ENCODE measurements at regions not wholly inside any gene's neighbourhood (a gene's known extent, or its start where the extent isn't known, plus 50 kb on each side); places are given as distances from the start of the nearest gene placed in this dataset.

GRCh38 chr13:63512095-63512494 lies 2096.4 kb upstream of the PCDH20 start (continued):
- TF ChIP-seq, protein P1, sequence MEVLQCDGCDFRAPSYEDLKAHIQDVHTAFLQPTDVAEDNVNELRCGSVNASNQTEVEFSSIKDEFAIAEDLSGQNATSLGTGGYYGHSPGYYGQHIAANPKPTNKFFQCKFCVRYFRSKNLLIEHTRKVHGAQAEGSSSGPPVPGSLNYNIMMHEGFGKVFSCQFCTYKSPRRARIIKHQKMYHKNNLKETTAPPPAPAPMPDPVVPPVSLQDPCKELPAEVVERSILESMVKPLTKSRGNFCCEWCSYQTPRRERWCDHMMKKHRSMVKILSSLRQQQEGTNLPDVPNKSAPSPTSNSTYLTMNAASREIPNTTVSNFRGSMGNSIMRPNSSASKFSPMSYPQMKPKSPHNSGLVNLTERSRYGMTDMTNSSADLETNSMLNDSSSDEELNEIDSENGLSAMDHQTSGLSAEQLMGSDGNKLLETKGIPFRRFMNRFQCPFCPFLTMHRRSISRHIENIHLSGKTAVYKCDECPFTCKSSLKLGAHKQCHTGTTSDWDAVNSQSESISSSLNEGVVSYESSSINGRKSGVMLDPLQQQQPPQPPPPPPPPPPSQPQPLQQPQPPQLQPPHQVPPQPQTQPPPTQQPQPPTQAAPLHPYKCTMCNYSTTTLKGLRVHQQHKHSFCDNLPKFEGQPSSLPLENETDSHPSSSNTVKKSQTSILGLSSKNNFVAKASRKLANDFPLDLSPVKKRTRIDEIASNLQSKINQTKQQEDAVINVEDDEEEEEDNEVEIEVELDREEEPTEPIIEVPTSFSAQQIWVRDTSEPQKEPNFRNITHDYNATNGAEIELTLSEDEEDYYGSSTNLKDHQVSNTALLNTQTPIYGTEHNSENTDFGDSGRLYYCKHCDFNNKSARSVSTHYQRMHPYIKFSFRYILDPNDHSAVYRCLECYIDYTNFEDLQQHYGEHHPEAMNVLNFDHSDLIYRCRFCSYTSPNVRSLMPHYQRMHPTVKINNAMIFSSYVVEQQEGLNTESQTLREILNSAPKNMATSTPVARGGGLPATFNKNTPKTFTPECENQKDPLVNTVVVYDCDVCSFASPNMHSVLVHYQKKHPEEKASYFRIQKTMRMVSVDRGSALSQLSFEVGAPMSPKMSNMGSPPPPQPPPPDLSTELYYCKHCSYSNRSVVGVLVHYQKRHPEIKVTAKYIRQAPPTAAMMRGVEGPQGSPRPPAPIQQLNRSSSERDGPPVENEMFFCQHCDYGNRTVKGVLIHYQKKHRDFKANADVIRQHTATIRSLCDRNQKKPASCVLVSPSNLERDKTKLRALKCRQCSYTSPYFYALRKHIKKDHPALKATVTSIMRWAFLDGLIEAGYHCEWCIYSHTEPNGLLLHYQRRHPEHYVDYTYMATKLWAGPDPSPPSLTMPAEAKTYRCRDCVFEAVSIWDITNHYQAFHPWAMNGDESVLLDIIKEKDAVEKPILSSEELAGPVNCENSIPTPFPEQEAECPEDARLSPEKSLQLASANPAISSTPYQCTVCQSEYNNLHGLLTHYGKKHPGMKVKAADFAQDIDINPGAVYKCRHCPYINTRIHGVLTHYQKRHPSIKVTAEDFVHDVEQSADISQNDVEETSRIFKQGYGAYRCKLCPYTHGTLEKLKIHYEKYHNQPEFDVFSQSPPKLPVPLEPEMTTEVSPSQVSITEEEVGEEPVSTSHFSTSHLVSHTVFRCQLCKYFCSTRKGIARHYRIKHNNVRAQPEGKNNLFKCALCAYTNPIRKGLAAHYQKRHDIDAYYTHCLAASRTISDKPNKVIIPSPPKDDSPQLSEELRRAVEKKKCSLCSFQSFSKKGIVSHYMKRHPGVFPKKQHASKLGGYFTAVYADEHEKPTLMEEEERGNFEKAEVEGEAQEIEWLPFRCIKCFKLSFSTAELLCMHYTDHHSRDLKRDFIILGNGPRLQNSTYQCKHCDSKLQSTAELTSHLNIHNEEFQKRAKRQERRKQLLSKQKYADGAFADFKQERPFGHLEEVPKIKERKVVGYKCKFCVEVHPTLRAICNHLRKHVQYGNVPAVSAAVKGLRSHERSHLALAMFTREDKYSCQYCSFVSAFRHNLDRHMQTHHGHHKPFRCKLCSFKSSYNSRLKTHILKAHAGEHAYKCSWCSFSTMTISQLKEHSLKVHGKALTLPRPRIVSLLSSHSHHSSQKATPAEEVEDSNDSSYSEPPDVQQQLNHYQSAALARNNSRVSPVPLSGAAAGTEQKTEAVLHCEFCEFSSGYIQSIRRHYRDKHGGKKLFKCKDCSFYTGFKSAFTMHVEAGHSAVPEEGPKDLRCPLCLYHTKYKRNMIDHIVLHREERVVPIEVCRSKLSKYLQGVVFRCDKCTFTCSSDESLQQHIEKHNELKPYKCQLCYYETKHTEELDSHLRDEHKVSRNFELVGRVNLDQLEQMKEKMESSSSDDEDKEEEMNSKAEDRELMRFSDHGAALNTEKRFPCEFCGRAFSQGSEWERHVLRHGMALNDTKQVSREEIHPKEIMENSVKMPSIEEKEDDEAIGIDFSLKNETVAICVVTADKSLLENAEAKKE (CRISPR knock-in tag; IDR thresholded peaks at IDR 0.05) = no peak
- TF ChIP-seq, protein P2, sequence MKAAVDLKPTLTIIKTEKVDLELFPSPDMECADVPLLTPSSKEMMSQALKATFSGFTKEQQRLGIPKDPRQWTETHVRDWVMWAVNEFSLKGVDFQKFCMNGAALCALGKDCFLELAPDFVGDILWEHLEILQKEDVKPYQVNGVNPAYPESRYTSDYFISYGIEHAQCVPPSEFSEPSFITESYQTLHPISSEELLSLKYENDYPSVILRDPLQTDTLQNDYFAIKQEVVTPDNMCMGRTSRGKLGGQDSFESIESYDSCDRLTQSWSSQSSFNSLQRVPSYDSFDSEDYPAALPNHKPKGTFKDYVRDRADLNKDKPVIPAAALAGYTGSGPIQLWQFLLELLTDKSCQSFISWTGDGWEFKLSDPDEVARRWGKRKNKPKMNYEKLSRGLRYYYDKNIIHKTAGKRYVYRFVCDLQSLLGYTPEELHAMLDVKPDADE (IDR thresholded peaks at IDR 0.05) = no peak

- H3K4me3 ChIP-seq = no peak overlapping the region
- H3K27ac ChIP-seq (ENCODE audit: low read depth) = no peak overlapping the region
- Mint-ChIP-seq H3K27me3 (ENCODE audit: insufficient read depth, low read depth, poor library complexity) (peaks cover 3% of the 10 kb centered on the region), H3K4me1 (no peaks in the 10 kb centered on the region), H3K27ac (no peak overlapping the region), H3K4me3 (no peak overlapping the region), H3K9me3 (no peaks in the 10 kb centered on the region), H3K36me3 (ENCODE audit: low read depth) (no peaks in the 10 kb centered on the region)
- H3K79me2 ChIP-seq (replicated peaks; ENCODE audit: insufficient read depth) = no peaks in the 10 kb centered on the region
- H3K27me3 ChIP-seq (ENCODE audit: insufficient read depth) = no peaks in the 10 kb centered on the region
- no peaks in the 10 kb centered on the region for H3F3A ChIP-seq (replicated peaks; ENCODE audit: low read depth)
- no peak overlapping the region for H3K4me2 ChIP-seq
- H3K9me2 ChIP-seq (ENCODE audit: insufficient read depth) = no peaks in the 10 kb centered on the region
- ATAC-seq = no peak
- H2AFZ ChIP-seq = no peak overlapping the region
- no peaks in the 10 kb centered on the region for H3K36me3 ChIP-seq (ENCODE audit: insufficient read depth)
- TF ChIP-seq EZH2phosphoT487 (IDR thresholded peaks at IDR 0.05; ENCODE audit: unreplicated experiment) (no peak), ZNF114 (CRISPR knock-in tag; IDR thresholded peaks at IDR 0.05) (no peak)
- TF ChIP-seq, protein P1 (CRISPR knock-in tag; IDR thresholded peaks at IDR 0.05) = no peak
- no peaks in the 10 kb centered on the region for H3K4me1 ChIP-seq (ENCODE audit: insufficient read depth)
- H4K20me1 ChIP-seq (replicated peaks; ENCODE audit: insufficient read depth) = no peaks in the 10 kb centered on the region
- no peak for DNase-seq (ENCODE audit: low spot score)
Measured at GRCh38 chr13:63501702-63502101, 2086.1 kb upstream of the PCDH20 start.

Data from GM23338 (cell line).